ENCODE measurements at regions not wholly inside any gene's neighbourhood (a gene's known extent, or its start where the extent isn't known, plus 50 kb on each side); places are given as distances from the start of the nearest gene placed in this dataset.

DNA sequence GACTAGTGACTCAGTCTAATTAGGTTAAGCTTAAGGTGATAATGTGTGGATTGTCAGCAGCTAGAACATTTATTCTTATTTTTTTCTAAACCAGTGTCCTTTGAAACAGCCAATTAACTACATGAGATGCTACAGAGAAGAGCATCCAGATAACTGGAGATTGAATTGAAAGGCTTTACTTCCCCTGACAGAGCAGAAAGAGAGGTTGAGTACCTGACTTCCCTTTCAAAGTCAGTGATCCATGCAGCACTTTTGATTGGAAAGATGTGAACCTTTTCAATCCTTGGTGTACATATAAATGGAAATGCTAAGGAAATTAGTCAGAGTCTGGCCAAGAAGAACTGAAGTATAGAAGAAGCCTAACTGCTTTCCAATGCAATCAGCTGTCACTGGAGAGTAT, 653.8 kb downstream of the CDH8 start:
- no peak overlapping the region for H3K4me3 Mint-ChIP-seq
- H3K27me3 Mint-ChIP-seq (ENCODE audit: low read depth), result no peaks in the 10 kb centered on the region
- no peaks in the 10 kb centered on the region for H3K4me1 Mint-ChIP-seq
- no peaks in the 10 kb centered on the region for H3K9me3 Mint-ChIP-seq
- H3K27ac Mint-ChIP-seq, result no peak overlapping the region
- no peak for TF ChIP-seq CTCF (IDR thresholded peaks at IDR 0.05; ENCODE audit: unreplicated experiment in 3 of 3)
- H3K36me3 Mint-ChIP-seq (ENCODE audit: low read depth), result no peaks in the 10 kb centered on the region

- Mint-ChIP-seq H3K4me3 (no peak overlapping the region), H3K36me3 (ENCODE audit: low read depth) (no peaks in the 10 kb centered on the region), H3K9me3 (peaks cover 3% of the 10 kb centered on the region), H3K4me1 (no peaks in the 10 kb centered on the region), H3K27me3 (ENCODE audit: low read depth) (no peaks in the 10 kb centered on the region), H3K27ac (no peak overlapping the region)
- no peak for TF ChIP-seq CTCF (IDR thresholded peaks at IDR 0.05; ENCODE audit: unreplicated experiment in 3 of 3)
Measured at GRCh38 chr16:61379311-61379710, 656.9 kb downstream of the CDH8 start.

DNA sequence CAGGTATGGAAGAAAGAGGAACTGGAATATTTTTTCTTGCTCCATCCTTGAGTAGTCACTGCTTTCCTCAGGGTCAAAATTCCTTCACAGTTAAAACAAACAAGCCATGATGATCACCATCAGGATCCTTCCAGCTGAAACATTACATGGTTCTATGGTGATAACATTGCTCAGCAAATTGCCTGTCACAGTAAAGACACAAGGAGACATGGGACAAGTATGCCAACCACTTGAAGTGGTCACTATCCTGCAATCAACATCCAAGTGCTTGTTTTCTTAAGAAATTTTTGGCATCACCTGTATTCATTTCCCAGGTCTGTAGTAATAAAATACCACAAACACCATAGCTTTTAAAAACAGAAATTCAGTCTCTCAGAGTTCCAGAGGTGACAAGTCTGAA, 662.2 kb downstream of the CDH8 start:
- no peaks in the 10 kb centered on the region for H3K27me3 Mint-ChIP-seq (ENCODE audit: low read depth)
- no peaks in the 10 kb centered on the region for H3K4me1 Mint-ChIP-seq
- peaks cover 3% of the 10 kb centered on the region for H3K9me3 Mint-ChIP-seq
- no peak overlapping the region for H3K27ac Mint-ChIP-seq
- no peaks in the 10 kb centered on the region for H3K36me3 Mint-ChIP-seq (ENCODE audit: low read depth)
- H3K4me3 Mint-ChIP-seq, result no peak overlapping the region
- TF ChIP-seq CTCF (IDR thresholded peaks at IDR 0.05; ENCODE audit: unreplicated experiment in 3 of 3), result no peak

GRCh38 chr16:61371881-61372280, 664.4 kb downstream of the CDH8 start:
- no peak overlapping the region for H3K4me3 Mint-ChIP-seq
- H3K27ac Mint-ChIP-seq, result no peak overlapping the region
- peaks cover 3% of the 10 kb centered on the region for H3K9me3 Mint-ChIP-seq
- no peaks in the 10 kb centered on the region for H3K36me3 Mint-ChIP-seq (ENCODE audit: low read depth)
- TF ChIP-seq CTCF (IDR thresholded peaks at IDR 0.05; ENCODE audit: unreplicated experiment in 3 of 3), result no peak
- no peaks in the 10 kb centered on the region for H3K27me3 Mint-ChIP-seq (ENCODE audit: low read depth)
- H3K4me1 Mint-ChIP-seq, result no peaks in the 10 kb centered on the region

DNA sequence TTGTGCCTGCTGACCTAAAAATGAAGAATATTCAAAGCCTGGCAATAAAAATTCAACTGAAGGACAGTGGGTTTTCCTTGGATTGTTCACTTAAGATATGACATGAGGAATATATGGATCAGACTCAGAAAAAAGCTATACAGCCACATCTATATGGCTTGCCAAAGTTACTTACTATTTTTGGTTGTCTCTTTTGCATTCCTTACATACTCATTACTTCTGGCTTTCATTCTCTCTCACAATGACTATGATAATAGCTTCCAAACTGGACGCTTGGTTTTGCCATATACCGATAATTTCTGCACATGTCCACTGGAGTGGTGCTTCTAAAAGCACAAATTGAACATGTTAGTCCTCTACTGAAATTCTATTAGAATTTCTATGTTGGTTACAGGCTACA, 664.9 kb downstream of the CDH8 start:
- H3K27ac Mint-ChIP-seq, result no peak overlapping the region
- H3K4me1 Mint-ChIP-seq, result no peaks in the 10 kb centered on the region
- no peaks in the 10 kb centered on the region for H3K27me3 Mint-ChIP-seq (ENCODE audit: low read depth)
- peaks cover 3% of the 10 kb centered on the region for H3K9me3 Mint-ChIP-seq
- TF ChIP-seq CTCF (IDR thresholded peaks at IDR 0.05; ENCODE audit: unreplicated experiment in 3 of 3), result no peak
- H3K36me3 Mint-ChIP-seq (ENCODE audit: low read depth), result no peaks in the 10 kb centered on the region
- H3K4me3 Mint-ChIP-seq, result no peak overlapping the region

- Mint-ChIP-seq H3K4me1 (no peaks in the 10 kb centered on the region), H3K4me3 (no peak overlapping the region), H3K27me3 (ENCODE audit: low read depth) (no peaks in the 10 kb centered on the region), H3K36me3 (ENCODE audit: low read depth) (no peaks in the 10 kb centered on the region), H3K27ac (no peak overlapping the region), H3K9me3 (peaks cover under 1% of the 10 kb centered on the region)
- TF ChIP-seq CTCF (IDR thresholded peaks at IDR 0.05; ENCODE audit: unreplicated experiment in 3 of 3), result no peak
Measured at GRCh38 chr16:61370564-61370963, 665.7 kb downstream of the CDH8 start.

Measured in nephron (organoid).